GM19328 (cell line): ENCODE measurements at regions not wholly inside any gene's neighbourhood (a gene's known extent, or its start where the extent isn't known, plus 50 kb on each side); places are given as distances from the start of the nearest gene placed in this dataset.
"Not testable (repeated sequence)": the region's sequence is repeated elsewhere in the genome, so short reads cannot be mapped to it uniquely, and the experiment has no call there.

Experiments
- ATAC-seq: cut with Tn5 transposase; IDR thresholded peaks from one replicate; pipeline ENCODE4 v1.9.1; 2021; ENCODE audit warnings: mild to moderate bottlenecking, moderate library complexity; ENCODE audit not compliant: unreplicated experiment

DNA sequence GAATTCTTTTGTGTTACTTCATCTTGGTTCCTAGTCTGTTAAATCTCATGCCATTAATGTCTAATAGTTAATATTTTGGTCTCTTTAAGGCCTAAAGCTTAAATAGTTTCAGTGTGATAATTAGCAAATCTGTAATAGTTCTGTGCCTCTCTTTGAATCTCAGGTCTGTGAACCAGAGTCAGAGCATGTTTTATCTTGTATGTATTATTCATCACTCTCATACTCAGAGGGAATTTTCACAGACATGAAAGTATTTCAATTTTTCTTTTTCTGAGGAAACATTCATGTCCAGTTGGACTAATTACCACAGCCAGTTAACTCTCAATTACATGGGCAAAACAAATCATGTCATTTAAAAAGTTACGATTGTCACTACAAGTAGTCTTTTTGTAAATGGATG is 931.9 kb upstream of the SLC39A10 start:
- ATAC-seq: no peak

DNA sequence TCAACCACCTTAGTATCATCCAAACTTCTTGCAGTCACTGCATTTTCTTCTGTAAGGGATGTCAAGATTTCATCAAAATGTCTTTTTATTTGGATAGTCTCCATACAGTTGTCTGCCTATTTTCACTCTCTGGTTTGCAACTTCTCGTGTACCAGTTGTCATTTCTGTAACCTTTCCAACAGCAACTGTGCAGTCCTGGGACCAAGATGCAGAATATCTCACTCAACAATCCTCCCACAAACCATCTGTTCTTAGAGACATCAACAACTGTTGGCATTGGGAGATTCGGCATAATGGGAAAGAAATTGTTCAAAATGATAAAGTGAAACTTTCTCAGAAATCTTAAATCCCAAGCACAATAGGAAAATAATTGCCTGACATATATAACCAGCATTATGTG is 933.6 kb upstream of the SLC39A10 start:
- no peak for ATAC-seq

DNA sequence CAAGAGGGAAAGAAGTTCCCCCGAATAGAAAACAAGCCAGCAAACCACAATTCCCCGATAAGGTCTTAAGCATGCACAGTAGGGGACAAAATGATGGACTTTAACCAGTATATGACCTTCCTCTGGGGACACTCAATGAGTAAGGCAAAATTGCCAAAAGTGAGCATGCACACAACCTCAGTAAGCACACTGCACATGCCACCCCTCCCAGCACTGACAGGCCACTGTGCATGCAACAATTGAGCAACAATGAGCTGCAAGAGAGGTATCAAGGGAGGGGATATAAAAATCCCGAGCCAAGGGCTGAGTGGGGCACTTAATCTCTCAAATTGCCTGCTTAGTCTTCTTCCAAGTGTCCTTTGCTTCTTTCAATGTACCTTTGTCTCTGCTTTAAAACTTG is 935.8 kb upstream of the SLC39A10 start:
- no peak for ATAC-seq

DNA sequence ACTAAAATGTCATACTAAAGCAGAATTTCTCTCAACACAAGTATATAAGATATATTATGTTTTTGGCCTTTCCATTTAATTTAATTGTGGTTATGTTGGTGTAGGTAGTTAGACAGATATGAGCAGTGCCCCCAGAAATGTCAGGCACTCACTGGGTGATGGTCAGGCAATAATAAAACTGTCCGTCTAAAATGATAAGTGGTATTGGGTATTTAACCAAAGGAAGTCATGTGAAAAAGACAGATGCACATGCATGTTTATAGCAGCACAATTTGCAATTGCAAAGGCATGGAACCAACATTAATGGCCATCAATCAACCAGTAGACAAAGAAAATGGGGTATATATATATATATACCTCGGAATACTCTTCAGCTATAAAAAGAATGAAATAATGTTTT is 936.6 kb upstream of the SLC39A10 start:
- no peak for ATAC-seq

DNA sequence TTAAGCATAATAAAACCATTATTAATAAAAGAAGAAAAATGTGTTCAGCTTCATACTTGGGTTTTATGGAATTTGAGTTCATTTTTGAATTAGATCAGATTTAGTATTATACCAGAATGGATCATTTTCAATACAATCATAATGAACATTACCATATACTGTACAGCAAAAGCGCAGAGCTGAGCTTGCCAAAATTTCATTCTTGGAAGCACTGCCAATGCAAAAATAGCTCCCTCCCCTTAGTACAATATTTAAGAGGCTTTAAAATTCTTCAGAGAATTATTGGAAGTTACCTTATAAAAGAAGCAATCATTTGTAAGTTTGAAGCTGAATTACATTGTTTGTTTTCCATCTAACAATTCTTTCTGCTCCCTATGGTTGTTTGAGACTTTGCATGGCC is 938.1 kb upstream of the SLC39A10 start:
- ATAC-seq: no peak

DNA sequence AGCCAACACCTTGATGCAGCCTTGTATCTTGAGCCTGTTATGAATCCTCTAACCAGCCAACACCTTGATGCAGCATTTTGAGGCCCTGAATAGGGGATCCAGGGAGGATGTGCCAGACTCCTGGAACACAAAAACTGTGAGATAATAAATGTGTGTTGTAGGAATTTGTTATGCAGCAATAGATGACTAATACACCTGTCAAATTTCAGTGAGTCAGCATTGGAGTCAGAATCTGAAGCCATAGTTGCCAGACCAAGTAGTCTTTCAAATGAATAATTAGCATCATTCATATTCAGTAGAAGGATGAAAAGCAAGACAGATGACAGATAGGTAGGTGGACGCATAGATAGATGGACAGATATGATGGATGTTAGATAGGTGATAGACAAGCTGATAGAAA is 942.5 kb upstream of the SLC39A10 start:
- no peak for ATAC-seq

DNA sequence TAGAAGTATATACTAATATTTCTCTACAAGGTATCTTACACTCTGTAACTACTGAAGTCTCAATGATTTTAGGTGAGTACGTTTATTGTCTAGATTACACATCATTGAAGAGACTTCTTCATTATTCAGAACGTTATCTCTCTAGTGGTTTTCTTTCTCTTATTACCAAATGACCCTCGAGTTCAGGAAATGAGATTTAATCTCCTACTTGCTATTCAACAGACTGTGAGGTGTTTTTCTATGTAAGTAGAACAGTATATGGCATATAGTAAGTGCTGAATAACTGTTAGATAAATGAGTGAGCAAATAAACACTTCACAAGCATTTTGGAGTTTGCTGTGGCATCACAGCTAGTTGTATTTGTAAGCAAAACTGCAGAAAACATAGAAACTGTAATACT is 947.2 kb upstream of the SLC39A10 start:
- ATAC-seq: no peak

DNA sequence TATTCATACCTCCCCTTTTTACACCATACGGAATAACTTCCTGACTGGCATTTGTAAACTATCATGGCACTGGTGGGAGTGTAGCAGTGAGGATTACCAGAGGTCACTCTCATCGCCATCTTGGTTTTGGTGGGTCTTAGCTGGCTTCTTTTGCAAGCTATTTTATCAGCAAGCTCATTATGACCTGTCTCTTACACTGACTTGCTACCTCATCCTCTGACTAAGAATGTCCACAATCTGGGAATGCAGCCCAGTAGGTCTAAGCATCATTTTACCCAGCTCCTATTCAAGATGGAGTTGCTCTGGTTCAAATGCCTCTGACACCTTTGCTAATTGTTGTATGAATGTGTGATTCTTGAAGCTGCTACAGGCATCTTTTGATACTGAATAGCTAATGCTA is 950.8 kb upstream of the SLC39A10 start:
- no peak for ATAC-seq

DNA sequence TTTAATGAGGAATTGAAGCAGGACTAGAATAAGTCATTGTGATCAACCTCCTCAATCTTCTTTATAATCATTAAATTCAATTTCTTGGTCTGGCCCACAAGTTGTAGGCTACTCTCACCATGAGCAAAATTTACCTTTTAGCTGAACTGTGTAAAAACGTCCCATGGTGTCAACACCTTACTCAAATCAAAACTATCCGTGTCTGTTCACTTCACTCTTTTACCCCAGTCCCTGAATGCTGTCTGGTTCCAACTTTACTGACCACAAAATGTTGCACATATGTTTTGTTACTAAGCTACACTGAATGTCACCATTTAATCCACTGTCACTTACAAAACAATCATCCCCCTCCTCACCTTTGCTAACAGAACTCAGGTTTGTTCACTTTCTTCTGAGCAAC is 951.6 kb upstream of the SLC39A10 start:
- no peak for ATAC-seq

DNA sequence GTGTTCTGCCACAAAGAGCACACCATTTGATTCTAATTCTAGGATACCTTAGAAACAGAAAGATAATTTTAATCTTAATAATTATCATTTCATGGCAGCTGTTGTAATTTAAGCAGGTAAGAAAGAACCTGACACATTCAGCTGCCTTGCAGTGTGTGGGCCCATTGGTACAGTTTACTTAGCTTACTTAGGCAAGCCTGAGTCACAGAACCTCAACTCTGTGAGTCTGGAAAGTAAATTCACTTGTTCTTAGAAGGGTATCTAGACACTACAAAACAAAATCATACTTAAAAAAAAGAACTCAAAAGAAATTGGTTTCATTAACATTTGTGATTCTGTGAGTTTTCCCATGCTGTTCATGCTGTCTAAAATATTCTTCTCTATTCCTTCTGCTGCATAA is 956.3 kb upstream of the SLC39A10 start:
- ATAC-seq: no peak

DNA sequence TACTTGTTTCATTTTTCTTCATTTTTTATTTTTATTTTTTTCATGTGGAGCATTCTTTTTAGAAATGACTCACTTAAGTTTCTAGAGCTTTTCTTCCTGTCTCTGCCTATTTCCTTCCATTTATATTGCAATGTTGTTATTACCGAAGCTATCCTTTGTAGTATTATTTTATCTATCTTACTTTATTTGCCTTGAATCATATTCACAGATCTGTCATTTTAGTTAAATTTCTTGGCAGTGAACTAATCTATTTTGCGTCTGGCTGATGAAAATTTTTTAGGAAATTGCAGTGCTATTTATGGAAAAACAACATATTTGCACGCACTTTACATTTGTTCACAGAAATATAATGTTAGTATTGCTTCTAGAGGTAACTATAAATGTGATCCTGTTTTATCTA is 956.9 kb upstream of the SLC39A10 start:
- no peak for ATAC-seq

DNA sequence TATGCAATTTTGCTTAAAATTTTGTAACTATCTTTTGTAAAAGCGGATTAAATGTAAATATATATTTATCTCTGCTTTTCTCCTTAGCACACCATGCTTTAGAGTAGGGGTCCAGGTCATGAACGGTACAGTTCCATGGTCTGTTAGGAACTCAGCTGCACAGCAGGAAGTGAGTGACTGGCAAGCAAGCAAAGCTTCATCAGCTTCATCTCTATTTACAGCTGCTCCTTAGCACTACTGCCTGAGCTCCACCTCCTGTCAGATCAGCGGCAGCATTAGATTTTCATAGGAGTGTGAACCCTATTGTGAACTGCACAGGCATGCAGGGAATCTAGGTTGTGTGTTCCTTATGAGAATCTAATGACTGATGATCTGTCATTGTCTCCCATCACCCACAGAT is 959.0 kb upstream of the SLC39A10 start:
- ATAC-seq: no peak

DNA sequence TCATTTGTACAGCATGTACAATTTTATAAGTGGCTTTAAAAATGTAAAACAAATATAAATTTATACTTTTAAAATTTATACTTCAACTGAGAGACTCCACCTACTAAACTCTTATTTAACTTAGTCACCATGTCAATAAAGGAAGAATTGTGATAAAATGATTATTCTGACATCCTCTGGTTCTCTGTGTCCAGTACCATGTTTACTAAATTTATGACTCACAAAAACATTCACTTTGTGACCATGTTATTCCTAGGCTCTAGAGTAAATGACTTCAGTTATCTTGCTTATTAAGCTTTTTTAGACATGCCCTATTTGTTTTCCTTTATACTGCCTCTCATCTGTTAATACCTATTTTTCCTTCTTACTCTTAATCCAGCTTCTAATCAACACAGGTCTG is 959.6 kb upstream of the SLC39A10 start:
- no peak for ATAC-seq

DNA sequence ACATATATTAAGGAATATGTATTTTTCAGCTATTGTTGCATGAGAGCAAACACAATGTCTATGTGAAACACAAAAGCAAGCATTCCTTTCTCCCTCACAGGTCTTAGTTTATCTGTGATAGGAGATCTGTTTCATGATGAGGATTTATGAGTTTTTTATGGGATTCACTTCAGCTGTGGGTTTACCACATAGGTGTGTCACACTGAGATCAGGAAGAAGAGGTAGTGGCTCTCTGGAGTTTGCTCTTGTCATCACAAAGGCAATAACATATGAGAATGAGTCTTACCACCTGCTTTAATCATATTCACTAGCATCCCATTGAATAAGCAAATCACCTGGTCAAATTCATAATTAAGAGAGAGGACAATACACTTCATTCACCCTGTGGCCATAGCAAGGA is 960.3 kb upstream of the SLC39A10 start:
- ATAC-seq: no peak

DNA sequence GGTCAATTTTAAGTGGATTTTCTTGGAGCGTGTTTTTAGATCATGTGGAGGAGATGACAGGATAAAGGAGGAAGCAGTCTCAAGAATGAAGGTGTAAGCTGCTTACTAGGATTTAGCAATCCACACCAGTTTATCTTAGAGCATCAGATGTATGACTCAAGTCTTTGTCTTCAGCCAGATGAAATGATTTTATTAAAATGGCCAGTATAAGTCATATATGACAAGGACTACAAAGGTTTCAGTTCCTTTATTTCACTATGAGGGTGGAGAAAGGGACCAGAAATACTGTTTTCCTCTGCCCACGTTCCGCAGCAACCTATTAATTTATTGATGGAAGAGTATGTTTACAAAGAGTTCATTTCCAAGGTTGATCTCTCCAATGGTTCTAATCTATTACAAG is 970.5 kb upstream of the SLC39A10 start:
- no peak for ATAC-seq

DNA sequence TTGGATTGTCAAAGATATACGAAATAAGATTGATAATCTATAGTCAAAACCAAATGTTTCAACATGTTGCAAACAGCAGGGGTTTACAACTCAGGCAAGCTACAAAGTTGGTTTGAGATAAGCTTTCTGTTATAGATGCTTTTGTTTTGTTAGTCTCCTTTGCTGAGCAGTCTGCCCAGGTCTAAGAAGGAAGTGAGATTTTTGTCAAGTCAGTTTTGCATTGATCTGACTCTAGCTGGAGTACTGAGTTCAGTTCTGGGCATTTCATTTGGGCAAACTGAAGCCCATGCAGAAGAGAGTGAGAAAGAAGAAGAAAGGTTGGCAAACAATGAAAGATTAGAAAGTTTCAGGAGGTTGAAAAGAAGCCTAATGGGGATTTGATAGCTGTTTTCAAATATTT is 983.0 kb upstream of the SLC39A10 start:
- no peak for ATAC-seq

DNA sequence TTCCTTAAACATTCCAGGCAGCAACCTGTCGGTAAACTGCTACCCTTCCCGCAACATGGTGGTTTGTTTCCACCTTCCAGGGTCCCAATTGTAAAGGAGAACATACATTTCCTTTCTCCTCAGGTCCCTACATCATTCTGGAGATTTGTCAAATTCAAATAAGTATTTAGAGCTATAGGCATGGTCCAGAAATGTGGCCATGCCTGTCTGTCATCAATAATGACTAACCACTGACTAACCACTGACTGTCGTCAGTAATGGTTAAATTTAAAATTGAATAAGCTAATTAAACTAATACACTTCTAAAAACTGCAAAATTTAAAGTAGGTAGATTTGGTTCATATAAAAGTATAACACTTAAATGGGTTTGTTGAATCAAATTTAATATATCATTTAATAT is 984.0 kb upstream of the SLC39A10 start:
- ATAC-seq: no peak

DNA sequence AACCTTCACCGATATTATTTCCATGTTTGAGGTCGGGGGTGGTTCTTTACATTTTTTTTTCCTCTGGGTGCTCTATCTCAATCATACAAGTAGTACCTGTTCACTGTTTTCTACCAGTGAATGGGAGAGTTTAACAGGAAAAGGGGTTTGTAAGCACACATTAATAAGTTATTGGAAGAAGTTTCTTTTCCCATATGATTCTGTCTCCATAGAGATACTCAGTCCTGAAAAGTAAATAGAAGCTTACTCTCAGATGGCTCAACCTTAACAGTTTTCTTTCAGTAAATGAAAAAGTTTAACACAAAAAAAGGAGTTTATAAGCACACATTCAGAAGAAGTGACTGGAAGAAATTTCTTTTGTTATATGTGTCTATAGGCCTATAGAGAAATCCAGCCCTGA is 995.6 kb upstream of the SLC39A10 start:
- ATAC-seq: no peak

DNA sequence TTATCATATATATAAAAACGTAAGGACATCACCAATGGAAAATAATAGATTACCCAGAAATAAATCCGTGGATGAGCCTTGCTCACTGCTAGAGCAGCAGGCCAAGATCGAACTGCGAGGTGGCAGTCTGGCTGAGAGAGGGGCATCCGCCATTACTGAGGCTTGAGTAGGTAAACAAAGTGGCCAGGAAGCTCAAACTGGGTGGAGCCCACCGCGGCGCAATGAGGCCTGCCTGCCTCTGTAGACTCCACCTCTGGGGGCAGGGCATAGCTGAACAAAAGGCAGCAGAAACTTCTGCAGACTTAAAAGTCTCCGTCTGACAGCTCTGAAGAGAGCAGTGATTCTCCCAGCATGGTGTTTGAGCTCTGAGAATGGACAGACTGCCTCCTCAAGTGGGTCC is 1018.0 kb upstream of the SLC39A10 start:
- ATAC-seq: not testable (repeated sequence)

DNA sequence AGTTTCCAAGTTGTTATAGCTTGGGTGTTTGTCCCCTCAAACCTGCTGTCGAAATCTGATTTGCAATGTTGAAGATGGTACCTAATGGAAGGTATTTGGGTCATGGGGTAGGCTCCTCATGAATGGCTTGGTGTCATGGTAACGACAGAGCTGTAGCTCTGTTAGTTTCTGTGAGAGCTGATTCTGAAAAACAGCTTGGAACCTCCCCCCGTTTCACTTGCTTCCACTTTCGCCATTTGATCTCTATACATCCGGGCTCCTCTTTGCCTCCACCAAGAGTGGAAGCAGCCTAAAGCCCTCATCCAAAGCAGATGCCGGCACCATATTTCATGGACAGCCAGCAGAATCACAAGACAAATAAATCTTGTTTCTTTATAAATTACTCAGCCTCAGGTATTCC is 1035.1 kb upstream of the SLC39A10 start:
- no peak for ATAC-seq

DNA sequence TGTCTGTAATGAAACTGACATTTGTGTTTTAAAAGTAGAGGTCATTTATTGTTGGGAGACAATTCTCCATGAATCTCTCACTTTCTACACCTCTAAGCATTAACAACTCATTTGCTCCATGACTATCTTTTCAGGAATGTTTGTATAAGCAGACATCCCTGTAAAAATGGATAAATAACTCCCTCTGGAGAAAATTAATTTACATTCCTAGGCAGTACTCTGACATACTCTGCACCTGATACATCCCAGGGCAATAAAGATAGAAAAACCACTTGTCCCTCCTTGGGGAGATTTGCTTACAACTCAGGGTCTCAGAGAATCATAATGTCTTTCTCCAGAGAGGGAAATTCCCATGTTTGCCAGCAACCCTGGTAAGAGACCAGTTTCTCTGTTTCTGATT is 1037.7 kb upstream of the SLC39A10 start:
- ATAC-seq: no peak

DNA sequence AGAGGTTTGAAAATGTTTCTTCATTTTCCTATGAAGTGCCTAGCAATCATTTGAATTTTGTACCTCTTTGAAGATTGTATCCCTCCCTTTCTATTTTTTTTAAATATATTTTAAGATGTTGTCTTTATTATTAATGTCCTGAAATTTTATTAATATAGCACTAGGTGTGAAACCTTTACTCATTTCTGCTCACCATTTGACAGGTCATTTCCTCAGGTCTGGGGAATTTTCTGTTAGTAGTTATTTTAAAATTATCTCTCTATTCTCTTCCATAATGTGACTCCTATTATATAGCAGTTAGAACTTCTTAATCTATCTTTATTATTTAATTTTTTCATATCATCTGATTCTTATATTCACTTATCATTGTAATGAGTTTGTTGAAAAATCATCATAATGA is 1038.6 kb upstream of the SLC39A10 start:
- ATAC-seq: no peak

DNA sequence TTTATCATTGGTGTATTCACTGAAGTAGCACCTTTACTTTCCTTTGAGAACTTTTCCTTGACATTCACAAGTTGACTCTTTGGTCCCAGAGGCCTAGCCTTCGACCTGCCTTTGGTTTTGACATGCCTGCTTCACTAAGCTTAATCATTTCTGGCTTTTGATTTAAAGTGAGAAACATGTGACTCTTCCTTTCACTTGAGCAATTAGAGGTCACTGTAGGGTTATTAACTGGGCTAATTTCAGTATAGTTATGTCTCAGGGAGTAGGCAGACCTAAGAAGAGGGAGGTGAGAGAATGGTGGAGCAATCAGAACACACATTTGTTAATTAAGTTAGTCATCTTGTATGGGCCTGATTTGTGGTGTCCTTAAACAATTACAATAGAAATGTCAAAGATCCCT is 1040.7 kb upstream of the SLC39A10 start:
- no peak for ATAC-seq

DNA sequence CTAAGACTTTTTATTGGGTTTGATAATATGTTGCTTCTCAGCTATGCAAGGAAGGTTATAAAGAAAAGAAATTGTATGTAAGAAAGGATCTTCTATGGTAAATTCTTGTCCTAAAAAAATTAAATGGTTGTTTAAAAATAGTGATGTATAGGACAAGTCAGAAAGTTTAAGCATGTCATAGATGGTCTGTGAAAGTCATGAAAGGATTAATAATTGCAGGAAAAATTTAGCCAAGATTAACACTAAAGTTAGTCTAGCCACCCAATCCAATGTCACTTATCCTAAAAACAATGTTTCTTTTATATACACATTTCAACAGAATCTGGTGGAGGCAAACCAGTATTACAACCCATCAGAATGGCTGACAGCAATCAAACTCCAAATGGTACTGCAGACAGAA is 1046.7 kb upstream of the SLC39A10 start:
- no peak for ATAC-seq
